HCT116 (cell line): ENCODE measurements at regions not wholly inside any gene's neighbourhood (a gene's known extent, or its start where the extent isn't known, plus 50 kb on each side); places are given as distances from the start of the nearest gene placed in this dataset.

ENCODE experiments used
- ATAC-seq: fragments of 200-7000 bp; cut with Tn5 transposase; 2 replicates; pipeline ENCODE4 v1.9.1; 2020; ENCODE audit warnings: mild to moderate bottlenecking, moderate library complexity
- BruUV-seq: library from RNA; stranded (reverse); fragments of 400-500 nt; replicated peaks from 2 replicates; lab custom pipeline; 2021; lab: Mats Ljungman, UMichigan
- CTCF ChIA-PET: fragments of 300-600 bp; sonication (Branson Sonifier 250); formaldehyde crosslinking; loops from one replicate; lab custom pipeline; 2021; ENCODE audit warnings: antibody characterized with exemption; lab: Charles Lee
- POLR2A ChIA-PET: fragments of 300-600, 350-600 bp; sonication (Branson Sonifier 250); formaldehyde crosslinking; loops from one replicate; lab custom pipeline; 2021; ENCODE audit warnings: antibody characterized with exemption; lab: Charles Lee
- RAD21 ChIA-PET, 2 experiments: fragments of 300-600 bp; sonication (Branson Sonifier 250); formaldehyde crosslinking; loops; one replicate each; lab custom pipeline; 2023; ENCODE audit warnings: low total read pairs in 2 of 2; ENCODE audit not compliant: uncharacterized antibody in 2 of 2, unreplicated experiment in 2 of 2, low non-redundant PET in 1 of 2; lab: Charles Lee
- DNase-seq: peaks from one replicate; pipeline ENCODE4 v3.0.0-alpha.2; 2010; ENCODE audit warnings: low read depth, low spot score
- H2AFZ ChIP-seq: fragments of 200-600 bp; shearing (Covaris generic), sonication (generic); 2 replicates; pipeline ENCODE4 v1.6.1; 2017; ENCODE audit warnings: low read depth, mixed run types, mixed read lengths, antibody characterized with exemption, low read length; ENCODE audit not compliant: poor library complexity, severe bottlenecking
- H3K27ac ChIP-seq: 2 replicates; pipeline ENCODE4 v1.5.1; 2012; ENCODE audit warnings: low read depth, low read length
- H3K27me3 ChIP-seq: fragments of 200-600 bp; sonication (generic); 2 replicates; pipeline ENCODE4 v1.6.1; 2016; ENCODE audit warnings: mixed run types, low read length, mixed read lengths; ENCODE audit not compliant: insufficient read depth
- H3K36me3 ChIP-seq, 2 experiments: fragments of 200-500 bp in 1 of 2; fragments of 200-600 bp in 1 of 2; sonication (Bioruptor generic) in 1 of 2; sonication (generic) in 1 of 2; 2 replicates each; pipeline versions ENCODE4 v1.5.1 to v1.6.1; 2014 to 2016; ENCODE audit warnings: low read length in 2 of 2, inconsistent platforms in 1 of 2, mixed read lengths in 1 of 2, mixed run types in 1 of 2; ENCODE audit not compliant: insufficient read depth in 2 of 2, control insufficient read depth in 1 of 2
- H3K4me1 ChIP-seq, 2 experiments: fragments of 200-600 bp in 1 of 2; sonication (generic) in 1 of 2; 2 replicates each; pipeline versions ENCODE4 v1.5.1 to v1.6.1; 2012 to 2017; ENCODE audit warnings: low read length in 2 of 2, inconsistent platforms in 1 of 2, mild to moderate bottlenecking in 1 of 2, mixed read lengths in 1 of 2, mixed run types in 1 of 2, moderate library complexity in 1 of 2; ENCODE audit not compliant: insufficient read depth in 2 of 2, control insufficient read depth in 1 of 2
- H3K4me2 ChIP-seq: fragments of 200-600 bp; sonication (generic); 2 replicates; pipeline ENCODE4 v1.6.1; 2017; ENCODE audit warnings: mixed run types, low read length, mixed read lengths
- H3K4me3 ChIP-seq, 2 experiments: fragments of 200-600 bp in 1 of 2; sonication (generic) in 1 of 2; replicated peaks in 1 of 2; 2 replicates each; pipeline ENCODE4 v1.5.1; 2011 to 2016; ENCODE audit warnings: low read length in 2 of 2, control low read depth in 1 of 2, low read depth in 1 of 2, mild to moderate bottlenecking in 1 of 2, mixed read lengths in 1 of 2, mixed run types in 1 of 2
- H3K79me2 ChIP-seq: fragments of 200-600 bp; sonication (generic); 2 replicates; pipeline ENCODE4 v1.6.1; 2017; ENCODE audit warnings: mild to moderate bottlenecking, mixed run types, low read length, moderate library complexity, mixed read lengths; ENCODE audit not compliant: insufficient read depth
- H3K9ac ChIP-seq: fragments of 200-600 bp; sonication (generic); 2 replicates; pipeline ENCODE4 v1.6.1; 2016; ENCODE audit warnings: low read length, mixed read lengths
- H3K9me2 ChIP-seq: fragments of 200-600 bp; sonication (generic), shearing (Covaris generic); 2 replicates; pipeline ENCODE4 v1.6.1; 2017; ENCODE audit warnings: mixed run types, mild to moderate bottlenecking, moderate library complexity; ENCODE audit not compliant: insufficient read depth
- H3K9me3 ChIP-seq, 2 experiments: fragments of 200-500 bp in 1 of 2; fragments of 200-600 bp in 1 of 2; sonication (Bioruptor generic) in 1 of 2; sonication (generic) in 1 of 2; 2 replicates each; pipeline ENCODE4 v1.6.1; 2014 to 2017; ENCODE audit warnings: low read length in 2 of 2, mixed read lengths in 2 of 2, inconsistent platforms in 1 of 2, low read depth in 1 of 2, mild to moderate bottlenecking in 1 of 2, mixed run types in 1 of 2, moderate library complexity in 1 of 2; ENCODE audit not compliant: control insufficient read depth in 1 of 2, insufficient read depth in 1 of 2
- H4K20me1 ChIP-seq: fragments of 200-600 bp; sonication (generic), shearing (Covaris generic); 2 replicates; pipeline ENCODE4 v1.6.1; 2017; ENCODE audit warnings: mixed run types, mild to moderate bottlenecking, moderate library complexity; ENCODE audit not compliant: insufficient read depth
- CBX3 ChIP-seq: IDR thresholded peaks from 2 replicates; pipeline ENCODE4 v1.6.1; 2012; ENCODE audit warnings: low read depth
- CEBPB ChIP-seq: IDR thresholded peaks from 2 replicates; pipeline ENCODE4 v1.6.1; 2012; ENCODE audit warnings: low read depth
- EGR1 ChIP-seq: IDR thresholded peaks from 2 replicates; pipeline ENCODE4 v1.6.1; 2012; ENCODE audit warnings: low read depth
- ELF1 ChIP-seq: IDR thresholded peaks from 2 replicates; pipeline ENCODE4 v1.6.1; 2012; ENCODE audit warnings: low read depth, borderline replicate concordance
- EZH2phosphoT487 ChIP-seq: fragments of 200-600 bp; IDR thresholded peaks from 2 replicates; pipeline ENCODE4 v1.6.1; 2018; ENCODE audit warnings: antibody characterized with exemption, borderline replicate concordance
- FOSL1 ChIP-seq: IDR thresholded peaks from 2 replicates; pipeline ENCODE4 v1.6.1; 2012; ENCODE audit warnings: low read depth
- POLR2A ChIP-seq: IDR thresholded peaks from 2 replicates; pipeline ENCODE4 v1.7.0; 2011; ENCODE audit warnings: borderline replicate concordance; ENCODE audit not compliant: insufficient read depth, insufficient read length; ENCODE audit errors: extremely low read depth
- SP1 ChIP-seq: IDR thresholded peaks from 2 replicates; pipeline ENCODE4 v1.6.1; 2012; ENCODE audit warnings: low read depth
- SRF ChIP-seq: IDR thresholded peaks from 2 replicates; pipeline ENCODE4 v1.6.1; 2012; ENCODE audit warnings: low read depth
- YY1 ChIP-seq: IDR thresholded peaks from 2 replicates; pipeline ENCODE4 v1.6.1; 2011; ENCODE audit warnings: low read length, low read depth, moderate library complexity, mild to moderate bottlenecking; ENCODE audit not compliant: insufficient replicate concordance; ENCODE audit errors: extremely low read depth
- intact Hi-C: fragments of 100-400 bp; cut with micrococcal nuclease; formaldehyde crosslinking; loops from 2 replicates; pipeline ENCODE4 v1.10.0; 2022
- TF ChIP-seq, protein P1 (sequence below), 3 experiments: fragments of 200-600 bp in 1 of 3; sonication (generic) in 1 of 3; IDR thresholded peaks in 2 of 3; conservative IDR thresholded peaks in 1 of 3; 2 replicates each; pipeline ENCODE4 v1.5.1; 2012 to 2017; ENCODE audit warnings: low read depth in 2 of 3, low read length in 2 of 3, antibody characterized with exemption in 1 of 3, borderline replicate concordance in 1 of 3, control low read depth in 1 of 3, mild to moderate bottlenecking in 1 of 3, mixed read lengths in 1 of 3, mixed run types in 1 of 3, moderate library complexity in 1 of 3; ENCODE audit not compliant: insufficient read depth in 1 of 3
- TF ChIP-seq, protein P2 (sequence below): IDR thresholded peaks from 2 replicates; pipeline ENCODE4 v1.6.1; 2012; ENCODE audit warnings: low read depth

DNA sequence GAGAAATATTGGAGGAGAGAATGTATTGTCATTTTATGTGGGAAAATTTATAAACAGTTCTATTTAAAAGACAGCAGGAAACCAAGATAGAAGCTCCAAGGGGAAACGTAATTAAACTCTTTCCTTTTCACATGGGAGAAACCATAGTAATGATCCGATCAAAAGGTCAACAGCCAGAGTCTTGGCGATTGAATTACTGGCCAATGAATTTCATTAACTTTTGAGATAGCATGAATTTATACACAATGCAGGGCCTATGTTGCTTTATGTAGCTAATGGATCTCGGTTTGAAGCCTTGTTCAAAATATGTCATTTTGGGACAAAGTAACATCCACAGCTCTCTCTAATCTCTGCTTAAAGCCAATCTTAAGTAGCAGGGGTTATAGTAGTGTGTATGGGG, 897.5 kb upstream of the NDST4 start:
- ChIA-PET RAD21 (no interaction called here), CTCF (no interaction called here), POLR2A (no interaction called here)
- no peak for ATAC-seq
- Histone ChIP-seq H3K4me3 (no peak overlapping the region), H4K20me1 (no peaks in the 10 kb centered on the region), H3K4me2 (no peak overlapping the region), H3K9me2 (no peaks in the 10 kb centered on the region), H3K36me3 (no peaks in the 10 kb centered on the region), H3K9ac (no peak overlapping the region), H3K79me2 (no peaks in the 10 kb centered on the region), H3K9me3 (peaks cover 6 to 8% of the 10 kb centered on the region in 2 experiments; a peak in 1 of 4 replicates), H3K27ac (no peak overlapping the region), H3K4me1 (0 out of 4 replicates have a peak, but pooled peaks cover 0 to under 1% of the 10 kb centered on the region in 2 experiments), H2AFZ (no peak overlapping the region), H3K27me3 (no peaks in the 10 kb centered on the region)
- no peak for DNase-seq
- no TSS peak for BruUV-seq
- TF ChIP-seq CBX3, result no peak
- no peak for TF ChIP-seq SP1
- TF ChIP-seq, protein P1, sequence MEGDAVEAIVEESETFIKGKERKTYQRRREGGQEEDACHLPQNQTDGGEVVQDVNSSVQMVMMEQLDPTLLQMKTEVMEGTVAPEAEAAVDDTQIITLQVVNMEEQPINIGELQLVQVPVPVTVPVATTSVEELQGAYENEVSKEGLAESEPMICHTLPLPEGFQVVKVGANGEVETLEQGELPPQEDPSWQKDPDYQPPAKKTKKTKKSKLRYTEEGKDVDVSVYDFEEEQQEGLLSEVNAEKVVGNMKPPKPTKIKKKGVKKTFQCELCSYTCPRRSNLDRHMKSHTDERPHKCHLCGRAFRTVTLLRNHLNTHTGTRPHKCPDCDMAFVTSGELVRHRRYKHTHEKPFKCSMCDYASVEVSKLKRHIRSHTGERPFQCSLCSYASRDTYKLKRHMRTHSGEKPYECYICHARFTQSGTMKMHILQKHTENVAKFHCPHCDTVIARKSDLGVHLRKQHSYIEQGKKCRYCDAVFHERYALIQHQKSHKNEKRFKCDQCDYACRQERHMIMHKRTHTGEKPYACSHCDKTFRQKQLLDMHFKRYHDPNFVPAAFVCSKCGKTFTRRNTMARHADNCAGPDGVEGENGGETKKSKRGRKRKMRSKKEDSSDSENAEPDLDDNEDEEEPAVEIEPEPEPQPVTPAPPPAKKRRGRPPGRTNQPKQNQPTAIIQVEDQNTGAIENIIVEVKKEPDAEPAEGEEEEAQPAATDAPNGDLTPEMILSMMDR (IDR thresholded peaks at IDR 0.05 in 2 of 3, conservative IDR thresholded peaks at IDR 0.05 in 1 of 3; ENCODE audit: borderline replicate concordance in 1 of 3, insufficient read depth in 1 of 3, low read depth in 2 of 3, low read length in 2 of 3), result no peak
- TF ChIP-seq EZH2phosphoT487, result no peak
- no peak for TF ChIP-seq ELF1
- TF ChIP-seq EGR1, result no peak
- no peak for TF ChIP-seq POLR2A
- no peak for TF ChIP-seq CEBPB
- no peak for TF ChIP-seq SRF
- TF ChIP-seq YY1, result no peak
- TF ChIP-seq, protein P2, sequence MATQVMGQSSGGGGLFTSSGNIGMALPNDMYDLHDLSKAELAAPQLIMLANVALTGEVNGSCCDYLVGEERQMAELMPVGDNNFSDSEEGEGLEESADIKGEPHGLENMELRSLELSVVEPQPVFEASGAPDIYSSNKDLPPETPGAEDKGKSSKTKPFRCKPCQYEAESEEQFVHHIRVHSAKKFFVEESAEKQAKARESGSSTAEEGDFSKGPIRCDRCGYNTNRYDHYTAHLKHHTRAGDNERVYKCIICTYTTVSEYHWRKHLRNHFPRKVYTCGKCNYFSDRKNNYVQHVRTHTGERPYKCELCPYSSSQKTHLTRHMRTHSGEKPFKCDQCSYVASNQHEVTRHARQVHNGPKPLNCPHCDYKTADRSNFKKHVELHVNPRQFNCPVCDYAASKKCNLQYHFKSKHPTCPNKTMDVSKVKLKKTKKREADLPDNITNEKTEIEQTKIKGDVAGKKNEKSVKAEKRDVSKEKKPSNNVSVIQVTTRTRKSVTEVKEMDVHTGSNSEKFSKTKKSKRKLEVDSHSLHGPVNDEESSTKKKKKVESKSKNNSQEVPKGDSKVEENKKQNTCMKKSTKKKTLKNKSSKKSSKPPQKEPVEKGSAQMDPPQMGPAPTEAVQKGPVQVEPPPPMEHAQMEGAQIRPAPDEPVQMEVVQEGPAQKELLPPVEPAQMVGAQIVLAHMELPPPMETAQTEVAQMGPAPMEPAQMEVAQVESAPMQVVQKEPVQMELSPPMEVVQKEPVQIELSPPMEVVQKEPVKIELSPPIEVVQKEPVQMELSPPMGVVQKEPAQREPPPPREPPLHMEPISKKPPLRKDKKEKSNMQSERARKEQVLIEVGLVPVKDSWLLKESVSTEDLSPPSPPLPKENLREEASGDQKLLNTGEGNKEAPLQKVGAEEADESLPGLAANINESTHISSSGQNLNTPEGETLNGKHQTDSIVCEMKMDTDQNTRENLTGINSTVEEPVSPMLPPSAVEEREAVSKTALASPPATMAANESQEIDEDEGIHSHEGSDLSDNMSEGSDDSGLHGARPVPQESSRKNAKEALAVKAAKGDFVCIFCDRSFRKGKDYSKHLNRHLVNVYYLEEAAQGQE, result no peak
- TF ChIP-seq FOSL1, result no peak
- intact Hi-C loops, result no loop called here
